Adrenal gland (tissue), 9 donors: ENCODE measurements at regions not wholly inside any gene's neighbourhood (a gene's known extent, or its start where the extent isn't known, plus 50 kb on each side); places are given as distances from the start of the nearest gene placed in this dataset.

Source experiments
- DNase-seq, 7 donors: peaks; one replicate each; pipeline ENCODE4 v3.0.0-alpha.2; 2019 to 2020
- H3K27ac ChIP-seq, 5 donors: fragments of 200-600 bp; sonication (generic) in 4 of 5; 1 replicate in 3 of 5; 2 replicates in 2 of 5; pipeline versions ENCODE4 v1.5.1 to v1.8.0; 2016 to 2020; ENCODE audit warnings: mild to moderate bottlenecking in 1 of 5
- H3K27me3 ChIP-seq: fragments of 200-600 bp; 2 replicates; pipeline ENCODE4 v1.8.0; 2021
- H3K36me3 ChIP-seq, 2 donors: fragments of 200-600 bp; replicated peaks in 1 of 2; 1 replicate in 1 of 2; 2 replicates in 1 of 2; pipeline versions ENCODE4 v1.5.1 to v1.8.0; 2018 to 2022
- H3K4me1 ChIP-seq, 2 donors: fragments of 200-600 bp; replicated peaks in 1 of 2; 1 replicate in 1 of 2; 2 replicates in 1 of 2; pipeline versions ENCODE4 v1.5.1 to v1.8.0; 2018 to 2021
- H3K4me3 ChIP-seq, 4 donors: fragments of 200-600 bp; sonication (generic) in 3 of 4; one replicate each; pipeline ENCODE4 v1.5.1; 2016 to 2018
- H3K9me3 ChIP-seq, 3 donors: fragments of 200-600 bp; sonication (generic) in 1 of 3; replicated peaks in 1 of 3; 1 replicate in 2 of 3; 2 replicates in 1 of 3; pipeline versions ENCODE4 v1.5.1 to v1.8.0; 2016 to 2021
- POLR2A ChIP-seq, 2 donors: fragments of 450-650 bp; IDR thresholded peaks; one replicate each; pipeline ENCODE4 v1.6.1; 2017; ENCODE audit warnings: antibody characterized with exemption in 2 of 2, mild to moderate bottlenecking in 2 of 2, moderate library complexity in 1 of 2
- WGBS, 4 donors: extraction: QIAGEN DNeasy Blood & Tissue Kit in 2 of 4; methylation state at CpG; one replicate each; pipeline versions ENCODE4 v1.1.5 to v1.1.7; 2013 to 2017; 5-methylcytosine and 5-hydroxymethylcytosine counted together
- intact Hi-C, 2 donors: fragments of 100-400 bp; cut with DNase I; formaldehyde crosslinking; loops; one replicate each; pipeline versions ENCODE4 v1.14.1 to v1.15.0; 2022 to 2023
- TF ChIP-seq, protein P1 (sequence below), 6 experiments: fragments of 450-650 bp in 4 of 6; fragments of 200-600 bp in 2 of 6; sonication (generic) in 1 of 6; IDR thresholded peaks; 1 replicate in 5 of 6; 2 replicates in 1 of 6; pipeline versions ENCODE4 v1.5.1 to v1.8.0; 2016 to 2021; ENCODE audit warnings: antibody characterized with exemption in 6 of 6, mild to moderate bottlenecking in 2 of 6, moderate library complexity in 1 of 6
- donor health status: healthy with polysubstance abuse.
- donor health status: Bipolar disorder and iron deficiency.
- donor health status: DM: yes; HTN: yes; CAD: no.
- donor health status: DM: no; HTN: no; CAD: no.
- donor health status: DM: no; HTN: no; CAD: no.

- Histone ChIP-seq H3K27me3 (no peaks in the 10 kb centered on the region), H3K4me3 (no peak overlapping the region), H3K4me1 (no peaks in the 10 kb centered on the region), H3K27ac (no peak overlapping the region), H3K36me3 (no peaks in the 10 kb centered on the region), H3K9me3 (no peaks in the 10 kb centered on the region)
- intact Hi-C loops = no loop called here
- no peak for DNase-seq
- WGBS, 4 donors = 92 to 97% (median 95%) methylated on average over 1 of the region's 1 CpG
- TF ChIP-seq, protein P1, sequence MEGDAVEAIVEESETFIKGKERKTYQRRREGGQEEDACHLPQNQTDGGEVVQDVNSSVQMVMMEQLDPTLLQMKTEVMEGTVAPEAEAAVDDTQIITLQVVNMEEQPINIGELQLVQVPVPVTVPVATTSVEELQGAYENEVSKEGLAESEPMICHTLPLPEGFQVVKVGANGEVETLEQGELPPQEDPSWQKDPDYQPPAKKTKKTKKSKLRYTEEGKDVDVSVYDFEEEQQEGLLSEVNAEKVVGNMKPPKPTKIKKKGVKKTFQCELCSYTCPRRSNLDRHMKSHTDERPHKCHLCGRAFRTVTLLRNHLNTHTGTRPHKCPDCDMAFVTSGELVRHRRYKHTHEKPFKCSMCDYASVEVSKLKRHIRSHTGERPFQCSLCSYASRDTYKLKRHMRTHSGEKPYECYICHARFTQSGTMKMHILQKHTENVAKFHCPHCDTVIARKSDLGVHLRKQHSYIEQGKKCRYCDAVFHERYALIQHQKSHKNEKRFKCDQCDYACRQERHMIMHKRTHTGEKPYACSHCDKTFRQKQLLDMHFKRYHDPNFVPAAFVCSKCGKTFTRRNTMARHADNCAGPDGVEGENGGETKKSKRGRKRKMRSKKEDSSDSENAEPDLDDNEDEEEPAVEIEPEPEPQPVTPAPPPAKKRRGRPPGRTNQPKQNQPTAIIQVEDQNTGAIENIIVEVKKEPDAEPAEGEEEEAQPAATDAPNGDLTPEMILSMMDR (IDR thresholded peaks at IDR 0.05) = no peak
- TF ChIP-seq POLR2A (IDR thresholded peaks at IDR 0.05) = no peak
Observed at GRCh38 chr1:213619026-213619425, 368.7 kb upstream of the PROX1 start.

- TF ChIP-seq POLR2A (IDR thresholded peaks at IDR 0.05) = no peak
- TF ChIP-seq, protein P1 (IDR thresholded peaks at IDR 0.05) = no peak
- no peak for DNase-seq
- intact Hi-C loops = no loop called here
- Histone ChIP-seq H3K27ac (no peak overlapping the region), H3K4me1 (no peaks in the 10 kb centered on the region), H3K9me3 (no peaks in the 10 kb centered on the region), H3K4me3 (no peak overlapping the region), H3K36me3 (no peaks in the 10 kb centered on the region), H3K27me3 (no peaks in the 10 kb centered on the region)
- WGBS, 4 donors = 45 to 62% (median 46%) methylated on average over 6 of the region's 6 CpGs
Observed at GRCh38 chr1:213621077-213621476, 366.7 kb upstream of the PROX1 start.

GRCh38 chr1:213622365-213623063 lies 365.3 kb upstream of the PROX1 start:
- H3K27me3 ChIP-seq = no peaks in the 10 kb centered on the region
- H3K4me3 ChIP-seq = no peak overlapping the region
- intact Hi-C loops = no loop called here
- H3K27ac ChIP-seq = no peak overlapping the region
- DNase-seq = no peak
- H3K4me1 ChIP-seq = no peaks in the 10 kb centered on the region
- H3K36me3 ChIP-seq = no peaks in the 10 kb centered on the region
- TF ChIP-seq, protein P1 (IDR thresholded peaks at IDR 0.05) = no peak
- no peak for TF ChIP-seq POLR2A (IDR thresholded peaks at IDR 0.05)
- no peaks in the 10 kb centered on the region for H3K9me3 ChIP-seq
- WGBS, 4 donors = 65 to 74% (median 71%) methylated on average over 14 to 19 of the region's 19 CpGs

DNA sequence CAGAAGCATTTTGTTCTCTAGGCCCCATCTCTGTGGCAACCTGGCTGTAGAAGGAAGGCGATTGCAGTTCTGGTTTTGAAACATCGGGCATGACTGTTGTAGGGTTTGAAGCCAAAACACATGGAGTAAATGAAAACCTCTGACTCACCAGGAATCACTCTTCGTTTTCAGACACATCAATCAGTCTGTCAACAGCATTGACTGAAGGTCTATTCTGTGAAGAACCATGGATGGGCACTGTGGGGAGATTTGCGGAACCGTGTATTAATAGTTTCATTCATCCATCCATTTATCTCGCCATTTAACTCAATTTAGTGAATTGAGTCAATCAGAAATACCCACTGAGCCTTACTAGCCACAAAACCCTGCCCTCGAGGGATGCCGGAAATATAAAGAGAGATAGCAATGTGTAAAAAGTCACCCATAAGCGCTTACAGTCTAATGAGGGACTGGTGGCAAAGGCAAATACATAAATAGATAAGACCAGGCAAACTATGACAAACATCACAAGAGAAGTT lies 364.6 kb upstream of the PROX1 start:
- Histone ChIP-seq H3K27me3 (no peaks in the 10 kb centered on the region), H3K36me3 (no peaks in the 10 kb centered on the region), H3K9me3 (no peaks in the 10 kb centered on the region), H3K4me3 (no peak overlapping the region), H3K4me1 (no peaks in the 10 kb centered on the region), H3K27ac (no peak overlapping the region)
- WGBS, 4 donors = 83 to 87% (median 85%) methylated on average over 9 of the region's 9 CpGs
- intact Hi-C loops = no loop called here
- DNase-seq = no peak
- TF ChIP-seq POLR2A (IDR thresholded peaks at IDR 0.05) = no peak
- TF ChIP-seq, protein P1 (IDR thresholded peaks at IDR 0.05) = no peak
